ENCODE measurements at regions not wholly inside any gene's neighbourhood (a gene's known extent, or its start where the extent isn't known, plus 50 kb on each side); places are given as distances from the start of the nearest gene placed in this dataset.
"Not testable (repeated sequence)": the region's sequence is repeated elsewhere in the genome, so short reads cannot be mapped to it uniquely, and the experiment has no call there.

- no peak for DNase-seq (ENCODE audit: extremely low read depth, low read depth)
- H3K4me3 ChIP-seq (replicated peaks; ENCODE audit: low read depth, low read length): no peak overlapping the region
- TF ChIP-seq, protein P1, sequence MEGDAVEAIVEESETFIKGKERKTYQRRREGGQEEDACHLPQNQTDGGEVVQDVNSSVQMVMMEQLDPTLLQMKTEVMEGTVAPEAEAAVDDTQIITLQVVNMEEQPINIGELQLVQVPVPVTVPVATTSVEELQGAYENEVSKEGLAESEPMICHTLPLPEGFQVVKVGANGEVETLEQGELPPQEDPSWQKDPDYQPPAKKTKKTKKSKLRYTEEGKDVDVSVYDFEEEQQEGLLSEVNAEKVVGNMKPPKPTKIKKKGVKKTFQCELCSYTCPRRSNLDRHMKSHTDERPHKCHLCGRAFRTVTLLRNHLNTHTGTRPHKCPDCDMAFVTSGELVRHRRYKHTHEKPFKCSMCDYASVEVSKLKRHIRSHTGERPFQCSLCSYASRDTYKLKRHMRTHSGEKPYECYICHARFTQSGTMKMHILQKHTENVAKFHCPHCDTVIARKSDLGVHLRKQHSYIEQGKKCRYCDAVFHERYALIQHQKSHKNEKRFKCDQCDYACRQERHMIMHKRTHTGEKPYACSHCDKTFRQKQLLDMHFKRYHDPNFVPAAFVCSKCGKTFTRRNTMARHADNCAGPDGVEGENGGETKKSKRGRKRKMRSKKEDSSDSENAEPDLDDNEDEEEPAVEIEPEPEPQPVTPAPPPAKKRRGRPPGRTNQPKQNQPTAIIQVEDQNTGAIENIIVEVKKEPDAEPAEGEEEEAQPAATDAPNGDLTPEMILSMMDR (IDR thresholded peaks at IDR 0.05; ENCODE audit: low read depth, low read length, missing control alignments): no peak
Observed at GRCh38 chr7:83820641-83821040, 171.7 kb upstream of the SEMA3E start.

GRCh38 chr7:83819911-83820310, 171.0 kb upstream of the SEMA3E start:
- no peak for DNase-seq (ENCODE audit: extremely low read depth, low read depth)
- H3K4me3 ChIP-seq (replicated peaks; ENCODE audit: low read depth, low read length): no peak overlapping the region
- TF ChIP-seq, protein P1 (IDR thresholded peaks at IDR 0.05; ENCODE audit: low read depth, low read length, missing control alignments): no peak

GRCh38 chr7:83814480-83814879, 165.5 kb upstream of the SEMA3E start:
- no peak overlapping the region for H3K4me3 ChIP-seq (replicated peaks; ENCODE audit: low read depth, low read length)
- TF ChIP-seq, protein P1 (IDR thresholded peaks at IDR 0.05; ENCODE audit: low read depth, low read length, missing control alignments): no peak
- no peak for DNase-seq (ENCODE audit: extremely low read depth, low read depth)

GRCh38 chr7:83812563-83812962, 163.6 kb upstream of the SEMA3E start:
- not testable (repeated sequence) for DNase-seq (ENCODE audit: extremely low read depth, low read depth); H3K4me3 ChIP-seq (replicated peaks; ENCODE audit: low read depth, low read length)

GRCh38 chr7:83808982-83809381, 160.0 kb upstream of the SEMA3E start:
- no peak overlapping the region for H3K4me3 ChIP-seq (replicated peaks; ENCODE audit: low read depth, low read length)
- TF ChIP-seq, protein P1 (IDR thresholded peaks at IDR 0.05; ENCODE audit: low read depth, low read length, missing control alignments): no peak
- DNase-seq (ENCODE audit: extremely low read depth, low read depth): no peak

GRCh38 chr7:83807774-83808173, 158.8 kb upstream of the SEMA3E start:
- H3K4me3 ChIP-seq (replicated peaks; ENCODE audit: low read depth, low read length): no peak overlapping the region
- TF ChIP-seq, protein P1 (IDR thresholded peaks at IDR 0.05; ENCODE audit: low read depth, low read length, missing control alignments): no peak
- no peak for DNase-seq (ENCODE audit: extremely low read depth, low read depth)

DNA sequence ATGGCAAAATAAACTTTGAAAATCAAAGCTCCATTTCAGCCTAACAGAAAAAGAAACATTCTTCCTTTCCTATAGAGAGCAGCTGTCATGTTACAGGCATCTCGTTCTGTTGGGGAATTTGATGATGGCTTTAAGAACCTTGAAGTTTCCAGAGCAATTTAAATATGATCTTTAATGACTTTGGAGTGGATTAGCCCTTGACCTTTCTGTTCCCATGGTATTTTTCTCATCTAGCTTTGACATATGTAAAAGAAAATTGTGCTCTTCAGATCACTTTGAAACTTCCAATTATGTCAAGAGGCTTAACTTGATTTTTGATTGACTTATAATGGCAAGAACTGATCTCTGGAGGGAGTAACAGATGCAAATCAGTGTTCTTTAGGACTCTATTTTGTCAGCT, 157.6 kb upstream of the SEMA3E start:
- TF ChIP-seq, protein P1 (IDR thresholded peaks at IDR 0.05; ENCODE audit: low read depth, low read length, missing control alignments): no peak
- DNase-seq (ENCODE audit: extremely low read depth, low read depth): no peak

More for the DNA sequence above, 157.6 kb upstream of the SEMA3E start:
- H3K4me3 ChIP-seq (replicated peaks; ENCODE audit: low read depth, low read length): no peak overlapping the region
